SH-SY5Y (cell line): ENCODE measurements at regions not wholly inside any gene's neighbourhood (a gene's known extent, or its start where the extent isn't known, plus 50 kb on each side); places are given as distances from the start of the nearest gene placed in this dataset.

ENCODE experiments used
- GATA2 ChIP-seq: IDR thresholded peaks from 2 replicates; pipeline ENCODE4 v1.6.1; 2011; ENCODE audit warnings: mild to moderate bottlenecking, low read depth, low read length
- GATA3 ChIP-seq: IDR thresholded peaks from 2 replicates; pipeline ENCODE4 v1.6.1; 2011; ENCODE audit warnings: low read depth, mild to moderate bottlenecking, low read length, moderate library complexity

DNA sequence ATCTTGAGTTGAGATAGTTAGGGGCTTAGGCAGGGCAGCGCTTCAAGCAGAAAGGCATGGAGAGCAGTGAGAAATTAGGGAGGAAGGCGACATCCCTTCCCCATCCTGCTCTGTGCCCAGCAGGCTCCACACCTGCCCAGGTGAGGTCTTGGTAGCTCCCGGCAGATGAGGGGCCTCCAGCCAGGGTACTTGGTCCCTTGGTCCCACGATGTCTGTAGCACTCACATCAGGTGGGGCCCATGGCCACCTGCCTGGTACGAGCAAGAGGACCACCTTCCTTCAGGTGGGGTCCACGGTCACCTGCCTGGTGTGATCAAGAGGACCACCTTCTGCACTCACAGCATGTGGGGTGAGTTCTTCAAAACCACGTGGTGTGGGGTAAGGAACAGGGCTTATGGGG is 91.2 kb downstream of the GALR1 start:
- no peak for TF ChIP-seq GATA2
- TF ChIP-seq GATA3: no peak
